GM12891 (cell line): ENCODE measurements at regions not wholly inside any gene's neighbourhood (a gene's known extent, or its start where the extent isn't known, plus 50 kb on each side); places are given as distances from the start of the nearest gene placed in this dataset.

Experiments
- POLR2A ChIP-seq: IDR thresholded peaks from 2 replicates; pipeline ENCODE4 v1.6.1; 2011; ENCODE audit warnings: low read depth, low read length, control low read depth
- POLR2AphosphoS5 ChIP-seq: IDR thresholded peaks from 2 replicates; pipeline ENCODE4 v1.6.1; 2011; ENCODE audit warnings: low read depth, low read length, control low read depth
- SPI1 ChIP-seq: IDR thresholded peaks from 2 replicates; pipeline ENCODE4 v1.6.1; 2011; ENCODE audit warnings: low read depth, low read length, control low read depth
- TAF1 ChIP-seq: IDR thresholded peaks from 2 replicates; pipeline ENCODE4 v1.6.1; 2011; ENCODE audit warnings: low read depth, low read length, control low read depth

GRCh38 chr14:30223966-30224365 is 296.3 kb upstream of the PRKD1 start:
- TF ChIP-seq TAF1 (no peak), POLR2A (no peak), SPI1 (no peak), POLR2AphosphoS5 (no peak)
